HG03139 (cell line): ENCODE measurements at regions not wholly inside any gene's neighbourhood (a gene's known extent, or its start where the extent isn't known, plus 50 kb on each side); places are given as distances from the start of the nearest gene placed in this dataset.

Experiments
- ATAC-seq: cut with Tn5 transposase; IDR thresholded peaks from one replicate; pipeline ENCODE4 v1.9.1; 2021; ENCODE audit not compliant: unreplicated experiment

GRCh38 chr20:54272901-54273488 lies 65.1 kb downstream of the PFDN4 start:
- no peak for ATAC-seq

- no peak for ATAC-seq
Observed at GRCh38 chr20:54275359-54276111, 67.6 kb downstream of the PFDN4 start.

DNA sequence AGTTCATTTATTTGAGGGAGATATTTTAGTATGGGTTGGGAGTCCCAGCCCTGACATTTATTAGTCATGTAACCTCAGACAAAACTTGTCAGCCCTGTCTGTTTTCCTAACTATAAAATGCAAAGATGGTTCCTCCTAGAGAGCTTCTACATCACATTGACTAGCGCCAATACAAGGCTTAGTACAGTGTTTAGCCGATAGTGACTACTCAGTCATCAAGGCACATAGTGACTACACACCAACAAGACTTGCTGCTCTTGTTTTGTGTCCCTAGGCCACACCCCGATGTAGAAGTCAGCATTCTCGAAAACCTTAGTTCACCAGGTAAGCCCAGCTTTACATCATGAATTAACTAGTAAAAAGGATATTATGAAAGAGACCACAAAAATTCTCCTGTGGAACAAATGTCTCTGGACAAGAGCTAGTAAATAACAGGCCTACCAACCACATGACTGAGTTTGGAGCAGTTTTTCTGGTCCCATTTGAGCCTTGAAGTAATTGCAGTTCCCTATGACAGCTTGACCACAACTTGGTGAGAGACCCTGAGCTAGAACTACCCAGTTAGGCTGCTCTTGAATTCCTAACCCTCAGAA lies 68.8 kb downstream of the PFDN4 start:
- no peak for ATAC-seq

DNA sequence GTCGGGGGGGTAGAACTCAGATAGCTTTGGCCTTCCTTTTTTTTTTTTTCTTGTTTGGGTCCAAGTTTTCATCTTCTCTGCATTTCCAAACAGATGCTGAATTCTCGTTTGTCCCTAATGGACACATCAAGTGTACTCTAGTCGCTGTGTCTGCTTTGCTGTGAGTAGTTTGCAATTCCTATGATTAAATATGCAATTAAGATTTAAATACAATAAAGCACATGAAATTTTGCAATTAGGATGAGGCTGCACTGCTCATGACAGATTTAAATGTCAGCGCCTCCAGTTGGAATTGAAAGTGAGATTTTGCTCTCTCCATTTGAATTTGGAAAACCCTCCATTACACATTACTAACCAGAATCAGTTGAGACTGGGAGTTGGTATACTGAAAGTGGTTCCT lies 70.4 kb downstream of the PFDN4 start:
- ATAC-seq, result no peak

DNA sequence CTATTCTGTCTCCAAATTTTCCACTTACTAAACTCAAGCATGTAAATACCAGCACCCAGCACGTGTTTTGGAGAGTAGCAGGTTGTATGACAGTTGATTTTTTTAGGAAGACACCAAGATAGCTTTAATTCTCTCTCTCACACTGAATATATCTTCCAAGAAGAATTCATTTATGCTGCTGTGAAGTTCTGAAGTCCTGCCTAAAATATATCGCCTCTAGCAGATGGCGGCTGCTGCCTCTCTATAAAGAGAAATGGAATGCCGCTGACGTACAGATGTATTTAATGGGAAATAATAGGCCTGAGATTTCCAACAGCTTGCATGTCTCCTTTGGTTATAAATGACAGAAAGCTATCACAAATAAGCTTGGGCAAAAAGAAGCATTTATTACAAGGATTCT lies 74.7 kb downstream of the PFDN4 start:
- no peak for ATAC-seq

GRCh38 chr20:54283253-54283652 lies 75.4 kb downstream of the PFDN4 start:
- no peak for ATAC-seq

DNA sequence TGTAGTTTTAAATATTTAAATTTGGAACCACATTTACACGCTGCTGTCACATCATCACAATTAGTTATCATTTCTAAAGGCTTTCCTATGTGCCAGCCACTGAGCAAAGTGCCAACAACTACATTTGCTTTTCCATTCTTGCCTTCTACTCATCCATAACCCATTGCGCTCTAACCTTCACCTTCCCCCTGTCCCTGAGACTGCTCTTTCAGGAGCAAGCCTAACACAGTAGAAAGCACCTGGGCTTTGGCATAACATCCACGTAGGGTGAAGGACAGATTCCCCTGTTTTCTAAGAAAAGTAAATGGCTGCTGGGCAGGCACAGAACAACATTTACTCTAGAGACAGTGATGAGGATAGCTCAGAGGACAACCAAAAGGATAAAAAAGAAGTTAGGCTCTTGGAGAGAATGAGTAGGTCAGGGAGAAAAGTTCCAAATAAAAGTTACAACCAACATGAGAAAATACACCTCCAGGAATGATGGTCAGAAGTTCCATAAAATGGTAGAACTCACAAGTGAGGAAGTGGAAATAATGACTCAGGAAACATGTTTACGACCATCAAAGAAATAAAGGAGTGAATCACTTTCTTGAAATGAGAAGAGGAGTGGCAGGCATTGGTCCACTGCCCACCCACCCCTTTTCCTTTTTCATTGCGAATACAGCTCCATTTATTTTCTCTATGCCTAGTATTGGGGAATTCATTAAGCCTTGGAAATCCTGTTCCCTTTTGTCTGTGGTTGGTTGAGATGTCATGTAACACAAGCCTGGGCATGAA lies 77.2 kb downstream of the PFDN4 start:
- ATAC-seq, result no peak

DNA sequence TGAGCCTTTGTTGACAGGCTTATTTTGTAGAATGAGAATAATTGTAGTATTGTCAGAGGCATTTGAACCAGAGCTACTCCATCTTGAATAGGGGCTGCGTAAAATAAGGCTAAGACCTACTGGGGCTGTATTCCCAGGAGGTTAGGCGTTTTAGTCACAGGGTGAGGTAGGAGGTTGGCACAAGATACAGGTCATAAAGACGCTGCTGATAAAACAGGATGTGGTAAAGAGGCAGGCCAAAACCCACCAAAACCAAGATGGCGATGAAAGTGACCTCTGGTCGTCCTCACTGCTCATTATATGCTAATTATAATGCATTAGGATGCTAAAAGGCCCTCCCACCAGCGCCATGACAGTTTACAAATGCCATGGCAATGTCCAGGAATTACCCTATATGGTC lies 82.7 kb downstream of the PFDN4 start:
- no peak for ATAC-seq

DNA sequence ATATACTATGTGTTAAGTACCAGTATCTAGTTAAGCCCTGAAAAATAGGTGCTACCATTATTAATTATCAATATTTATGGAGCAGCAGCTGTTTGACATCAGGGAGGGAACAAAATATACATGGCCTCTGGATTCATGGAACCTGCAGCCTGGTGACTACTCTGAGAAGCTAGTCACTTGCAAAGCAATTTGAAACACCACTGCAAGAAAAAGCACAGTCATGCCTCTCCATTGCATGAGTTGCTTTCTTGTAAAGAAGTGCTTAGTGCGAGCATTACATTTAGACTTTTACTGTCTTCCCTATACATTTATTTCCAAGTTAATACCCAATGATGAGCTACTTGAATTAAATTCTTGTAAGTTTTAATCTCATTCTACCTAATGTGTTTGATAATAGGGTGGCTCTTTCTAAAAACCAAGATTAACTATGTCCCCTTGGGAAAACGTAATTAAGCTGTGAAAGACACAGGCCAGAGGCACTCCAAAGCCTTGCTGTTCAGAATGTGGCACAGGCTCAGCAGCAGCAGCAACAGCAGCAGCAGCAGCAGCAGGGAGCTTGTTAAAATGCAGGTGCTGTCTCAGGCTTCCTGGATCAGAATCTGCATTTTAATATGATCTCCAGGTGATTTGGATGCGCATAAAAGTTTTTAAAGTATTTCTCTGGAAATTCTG lies 83.6 kb downstream of the PFDN4 start:
- ATAC-seq, result no peak

DNA sequence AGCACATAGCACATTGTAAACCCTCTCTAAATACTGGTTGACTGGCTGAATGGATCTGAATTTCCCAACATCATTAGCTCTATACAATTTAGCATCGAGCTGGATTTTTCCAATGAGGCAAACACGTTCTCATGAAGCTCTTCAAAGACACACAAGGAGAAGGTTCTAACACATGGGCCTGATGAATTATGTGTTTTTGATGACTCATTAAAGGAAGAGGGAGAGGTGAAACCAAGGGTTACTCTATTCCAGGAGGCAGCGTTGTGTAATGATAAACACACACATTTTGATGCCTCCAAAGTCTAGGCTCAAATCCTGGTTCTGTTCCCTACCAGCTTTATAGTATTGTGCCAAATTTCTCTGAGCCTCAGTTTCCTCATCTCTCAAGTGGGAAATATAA lies 84.3 kb downstream of the PFDN4 start:
- no peak for ATAC-seq

- ATAC-seq, result no peak
Observed at GRCh38 chr20:54293526-54293925, 85.6 kb downstream of the PFDN4 start.

DNA sequence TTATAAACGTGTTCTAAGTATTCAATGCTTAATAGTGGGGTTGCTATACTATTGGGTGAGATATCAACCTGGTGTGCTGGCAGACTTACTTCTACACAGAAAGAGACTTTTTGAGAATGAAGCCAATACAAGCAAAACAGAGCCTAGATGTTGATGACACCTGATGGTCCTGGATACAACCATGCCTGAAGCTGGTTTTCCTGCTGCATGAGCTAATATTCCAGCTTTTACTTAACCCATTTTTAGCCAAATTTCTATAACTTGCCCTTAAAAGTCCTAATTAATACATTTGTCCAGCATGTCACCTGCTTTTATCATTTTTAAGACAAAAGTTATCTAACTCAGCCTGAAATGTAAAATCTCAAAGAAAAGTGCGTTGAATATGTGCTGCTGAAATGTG lies 86.2 kb downstream of the PFDN4 start:
- no peak for ATAC-seq

DNA sequence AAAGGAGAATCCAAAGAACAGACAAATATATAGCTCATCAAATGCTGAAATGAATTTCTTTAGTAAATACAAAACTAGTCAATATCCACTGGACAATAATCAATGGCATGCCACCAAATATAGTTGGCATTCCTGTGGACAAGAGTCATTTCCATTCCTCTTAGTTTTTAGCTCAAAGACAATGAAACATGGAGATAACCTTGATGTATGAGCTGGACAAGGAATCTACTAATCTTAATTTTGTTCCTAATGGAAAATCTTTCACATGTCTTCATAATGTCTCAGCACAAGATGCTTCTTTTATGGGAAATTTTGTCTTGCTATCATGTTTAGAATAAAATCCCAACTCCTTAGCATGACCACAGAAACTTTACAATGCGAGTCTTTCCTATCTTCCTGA lies 87.8 kb downstream of the PFDN4 start:
- ATAC-seq, result no peak

GRCh38 chr20:54305421-54305820 lies 97.5 kb downstream of the PFDN4 start:
- ATAC-seq, result no peak

DNA sequence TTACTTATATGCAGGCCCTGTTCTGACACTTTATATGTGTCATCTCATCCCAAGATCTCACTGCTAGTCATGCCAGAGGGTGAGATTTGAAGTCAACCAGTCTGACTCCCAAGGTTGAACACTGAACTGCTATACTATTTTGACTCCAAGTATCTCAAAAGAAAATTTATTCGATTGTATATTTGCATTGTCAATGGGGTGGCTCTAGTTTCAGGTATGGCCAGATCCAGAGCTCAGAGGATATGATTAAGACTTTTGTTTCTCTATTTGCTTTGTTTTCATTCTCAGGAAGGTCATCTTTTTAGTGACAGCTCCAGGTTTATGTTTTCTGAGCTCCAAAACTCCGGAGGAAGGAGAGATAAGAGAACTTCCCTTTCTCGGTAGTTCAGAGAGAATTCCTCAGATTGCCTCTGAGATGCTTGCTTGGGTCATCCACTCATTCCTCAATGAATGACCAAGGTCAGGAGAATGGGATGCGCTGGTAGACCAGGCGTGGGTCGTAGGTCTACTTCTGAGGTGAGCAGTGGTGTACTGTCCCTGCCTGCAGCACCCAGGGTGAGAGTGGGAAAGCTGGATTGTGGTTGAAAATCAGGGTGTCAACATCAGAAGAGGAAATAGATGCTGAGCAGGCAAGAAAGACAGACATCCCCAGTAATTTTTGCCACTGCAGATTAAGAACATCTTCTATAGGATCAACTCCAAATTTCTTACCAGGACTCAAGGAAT lies 99.3 kb downstream of the PFDN4 start:
- no peak for ATAC-seq

DNA sequence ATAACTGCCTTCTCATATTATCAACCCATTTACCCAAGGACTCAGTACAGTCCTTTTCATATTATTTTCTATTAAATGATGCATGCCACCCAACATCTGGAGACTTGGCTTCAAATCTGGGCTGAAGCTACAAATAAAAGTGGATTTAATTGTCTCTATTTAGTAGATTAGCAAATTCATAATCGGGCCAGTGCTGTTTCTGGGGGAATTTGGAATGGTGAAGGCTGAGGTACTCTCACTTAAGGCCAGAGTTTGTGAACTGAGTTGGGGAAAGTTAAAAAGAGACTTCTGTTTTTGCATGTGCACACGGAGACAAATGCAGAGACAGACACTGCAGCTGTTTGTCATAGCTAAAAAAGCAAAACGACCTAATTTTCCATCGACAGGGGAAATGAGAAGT lies 100.9 kb downstream of the PFDN4 start:
- ATAC-seq, result no peak

GRCh38 chr20:54318892-54319291 lies 111.0 kb downstream of the PFDN4 start:
- no peak for ATAC-seq

DNA sequence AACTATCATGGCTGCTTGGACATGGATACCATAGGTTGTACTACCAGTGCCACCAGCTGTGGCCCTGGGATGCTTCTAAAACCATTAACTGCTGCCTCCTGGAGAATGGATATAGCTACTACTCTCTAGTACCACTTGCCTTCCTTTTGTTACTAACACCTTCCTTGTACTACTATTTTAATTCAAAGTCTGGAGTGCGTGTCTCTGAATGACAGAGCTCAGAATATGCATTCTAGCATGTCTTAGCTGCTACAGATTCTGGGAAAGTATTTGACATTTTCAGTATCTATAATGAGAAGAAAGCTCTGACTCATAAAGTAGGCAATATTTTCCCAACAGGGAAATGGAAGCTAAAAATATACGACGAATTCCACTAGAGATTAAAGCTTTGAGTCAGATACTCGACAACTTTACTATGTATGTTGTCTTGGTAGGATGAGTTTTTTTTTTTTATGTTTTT lies 112.3 kb downstream of the PFDN4 start:
- no peak for ATAC-seq

DNA sequence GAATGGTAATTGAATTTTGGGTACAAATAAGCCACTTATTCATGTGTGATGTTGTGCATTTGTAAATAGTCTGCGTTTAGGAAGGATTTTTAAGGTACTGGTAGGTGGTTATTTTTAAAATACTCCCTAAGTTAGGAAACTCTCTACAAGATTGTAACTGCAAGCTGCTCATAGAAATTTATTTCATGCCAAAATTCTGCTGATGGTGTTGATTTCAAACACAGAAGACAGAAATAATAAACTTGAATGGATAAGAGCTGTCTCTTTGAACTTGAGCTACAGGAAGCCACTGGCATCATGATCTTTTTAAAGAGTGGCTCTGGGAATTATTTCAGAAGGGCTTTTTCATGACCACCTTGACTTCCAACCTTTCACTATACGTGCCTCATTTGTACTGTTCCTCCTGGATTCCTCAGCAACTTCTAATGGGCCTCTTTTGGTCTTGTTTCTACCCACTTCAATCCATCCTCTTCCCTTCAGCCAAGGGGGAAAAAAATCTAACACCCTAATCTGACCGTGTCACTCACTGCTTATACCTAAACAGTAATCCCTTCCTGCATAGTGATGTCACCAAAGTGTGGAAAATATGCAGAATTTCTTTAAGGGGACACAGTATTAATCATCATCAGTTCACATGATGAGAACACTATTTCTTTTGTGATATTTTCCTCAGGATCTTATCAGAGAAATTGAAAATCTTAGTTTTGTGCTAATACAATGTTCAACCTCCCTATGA lies 113.6 kb downstream of the PFDN4 start:
- no peak for ATAC-seq

- ATAC-seq, result no peak
Observed at GRCh38 chr20:54323227-54323734, 115.4 kb downstream of the PFDN4 start.
